ENCODE measurements at regions not wholly inside any gene's neighbourhood (a gene's known extent, or its start where the extent isn't known, plus 50 kb on each side); places are given as distances from the start of the nearest gene placed in this dataset.
"Not testable (repeated sequence)": the region's sequence is repeated elsewhere in the genome, so short reads cannot be mapped to it uniquely, and the experiment has no call there.

- TF ChIP-seq CTCF (IDR thresholded peaks at IDR 0.05); SP1 (CRISPR knock-in tag; conservative IDR thresholded peaks at IDR 0.05); ESRRA (CRISPR knock-in tag; IDR thresholded peaks at IDR 0.05; ENCODE audit: borderline replicate concordance); ELF4 (CRISPR knock-in tag; IDR thresholded peaks at IDR 0.05; ENCODE audit: low read depth); STAT6 (CRISPR knock-in tag; conservative IDR thresholded peaks at IDR 0.05; ENCODE audit: low read depth); NR3C1 (CRISPR knock-in tag; conservative IDR thresholded peaks at IDR 0.05; ENCODE audit: low read depth); ZNF263 (CRISPR knock-in tag; IDR thresholded peaks at IDR 0.05; ENCODE audit: low read depth): not testable (repeated sequence)
Observed at GRCh38 chr7:153958789-153959188, 93.4 kb upstream of the DPP6 start.

Measured in WTC11 (cell line).